ENCODE measurements at regions not wholly inside any gene's neighbourhood (a gene's known extent, or its start where the extent isn't known, plus 50 kb on each side); places are given as distances from the start of the nearest gene placed in this dataset.

DNA sequence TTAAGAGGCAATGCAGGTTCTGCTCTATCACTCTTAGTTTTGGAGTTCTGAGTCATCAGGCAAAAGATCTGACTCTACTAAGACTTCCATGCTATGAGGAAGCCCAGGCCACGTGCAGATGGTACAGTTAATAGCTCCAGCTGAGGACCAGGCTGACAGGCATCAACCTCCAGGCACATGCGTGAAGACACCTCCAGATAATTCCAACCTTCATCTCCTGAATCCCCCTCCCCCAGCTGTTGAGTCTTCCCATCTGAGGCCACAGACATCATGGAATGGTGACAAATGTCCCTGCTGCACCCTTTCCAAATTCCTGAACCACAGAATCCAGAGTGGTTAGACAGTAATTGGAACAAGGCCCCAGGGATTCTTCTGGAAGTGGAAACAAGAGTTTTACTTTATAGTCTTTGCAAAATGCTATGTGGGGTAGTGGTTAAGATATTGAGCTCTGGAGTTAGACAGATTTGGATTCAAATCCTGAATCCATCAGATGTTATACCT, 183.8 kb downstream of the KLF5 start:
- no peak for DNase-seq (ENCODE audit: low read depth in 1 of 2, low spot score in 1 of 2)

DNA sequence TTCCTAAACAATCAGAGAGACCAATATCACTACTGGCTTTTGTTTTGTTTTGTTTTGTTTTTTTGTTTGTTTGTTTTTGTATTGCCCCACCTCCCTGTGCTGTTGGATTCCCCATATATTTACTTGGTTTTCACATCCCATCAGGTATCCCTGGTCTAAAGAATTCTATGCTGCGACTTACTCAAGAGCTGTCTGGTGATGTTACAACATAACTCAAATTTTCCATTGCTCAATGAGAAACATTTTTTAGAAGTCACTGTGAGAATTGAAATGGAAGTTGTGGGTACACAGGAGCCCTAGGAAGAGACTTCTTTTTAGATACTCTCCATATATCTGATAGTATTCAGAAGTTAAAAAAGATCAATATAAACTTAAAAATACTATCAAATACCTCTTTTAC, 181.4 kb downstream of the KLF5 start:
- DNase-seq (ENCODE audit: low read depth in 1 of 2, low spot score in 1 of 2) = no peak

DNA sequence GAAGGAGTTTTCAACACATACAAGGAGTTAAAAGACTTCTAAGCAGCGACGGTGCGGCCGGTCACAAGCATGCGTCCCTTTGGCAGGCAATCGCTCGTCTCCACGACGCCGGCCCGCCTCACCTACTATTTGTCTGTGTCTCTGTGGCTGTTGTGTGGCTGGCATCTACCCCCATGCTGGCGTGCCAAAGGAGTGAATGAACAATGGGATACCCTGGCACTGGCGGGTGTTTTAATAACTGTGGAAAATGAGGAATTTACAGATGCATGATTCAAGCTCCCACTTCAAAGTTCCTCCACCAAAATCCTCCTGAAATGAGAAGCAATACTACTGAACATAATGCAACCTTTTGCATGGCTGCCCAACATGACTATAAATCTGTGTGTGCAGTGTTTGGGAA, 176.6 kb downstream of the KLF5 start:
- DNase-seq (ENCODE audit: low read depth in 1 of 2, low spot score in 1 of 2) = no peak

DNA sequence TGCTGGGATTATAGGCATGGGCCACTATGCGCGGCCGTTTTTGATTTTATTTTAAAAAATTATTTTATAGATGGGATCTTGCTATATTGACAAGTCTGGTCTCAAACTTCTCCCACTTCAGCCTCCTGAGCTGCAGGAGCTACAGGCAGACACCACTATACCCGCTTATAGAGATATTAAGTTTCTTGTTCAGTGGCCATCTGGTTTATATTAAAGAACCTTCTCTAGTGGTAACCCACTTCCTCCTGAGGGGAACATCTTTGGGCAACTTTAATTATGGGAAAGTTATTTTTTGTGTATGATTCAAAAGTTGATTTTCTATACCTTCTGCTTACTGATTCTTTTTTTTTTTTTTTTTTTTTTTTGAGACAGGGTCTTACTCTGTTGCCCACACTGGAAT, 172.7 kb downstream of the KLF5 start:
- DNase-seq (ENCODE audit: low read depth in 1 of 2, low spot score in 1 of 2) = no peak

DNA sequence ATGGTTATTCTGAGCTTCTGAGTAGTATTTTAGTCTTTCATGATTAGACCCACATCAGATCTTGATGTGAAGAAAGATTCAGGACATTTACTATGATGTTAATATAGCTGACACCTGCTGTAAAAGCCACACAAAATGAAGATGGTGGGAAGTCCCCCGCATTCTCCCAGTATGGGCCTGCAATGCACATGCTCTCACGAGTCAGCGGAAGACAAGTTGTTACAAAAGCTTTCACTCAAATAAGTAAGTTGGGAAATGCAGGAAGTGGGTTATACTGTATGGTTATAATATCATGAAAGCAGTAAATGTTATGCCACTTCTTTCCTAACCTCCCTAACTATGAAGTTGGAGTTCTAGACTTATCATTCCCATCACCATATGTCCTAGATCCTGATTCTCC, 171.9 kb downstream of the KLF5 start:
- DNase-seq (ENCODE audit: low read depth in 1 of 2, low spot score in 1 of 2) = no peak

DNA sequence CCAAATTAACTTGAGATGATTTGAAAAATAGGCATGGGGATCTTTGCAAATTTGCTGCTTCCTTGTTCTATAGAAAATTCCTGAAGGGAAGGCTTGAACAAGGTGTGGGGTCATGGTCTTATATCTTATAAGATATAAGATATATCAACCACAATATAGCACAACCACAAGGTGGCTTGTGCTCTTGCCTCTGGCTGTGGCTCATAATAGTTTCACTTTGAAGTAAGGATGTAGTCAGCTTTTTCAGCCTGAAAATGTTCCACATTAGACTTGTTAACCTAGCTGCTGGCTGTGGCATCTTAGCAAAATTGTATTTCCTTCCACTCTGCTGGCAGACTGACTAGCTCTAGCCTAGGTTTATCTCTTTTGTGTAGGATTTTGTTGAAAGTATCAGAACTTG, 169.7 kb downstream of the KLF5 start:
- no peak for DNase-seq (ENCODE audit: low read depth in 1 of 2, low spot score in 1 of 2)

DNA sequence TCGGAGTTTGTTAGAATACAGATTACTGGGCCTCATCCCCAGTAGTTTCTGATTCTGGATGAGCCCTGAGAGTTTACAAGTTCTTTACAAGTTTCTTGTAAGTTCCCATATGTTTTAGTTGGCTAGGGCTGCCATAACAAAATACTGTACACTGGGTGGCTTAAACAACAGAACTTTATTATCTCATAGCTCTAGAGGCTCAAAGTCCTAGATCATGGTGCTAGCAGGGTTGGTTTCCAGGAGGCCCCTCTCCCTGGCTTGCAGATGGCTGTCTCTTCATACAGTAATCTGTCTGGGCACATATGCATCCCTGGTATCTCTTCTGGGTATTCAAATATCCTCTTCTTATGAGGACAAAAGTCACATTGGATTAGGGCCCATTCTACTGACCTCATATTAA, 167.2 kb downstream of the KLF5 start:
- DNase-seq (ENCODE audit: low read depth in 1 of 2, low spot score in 1 of 2) = no peak

DNA sequence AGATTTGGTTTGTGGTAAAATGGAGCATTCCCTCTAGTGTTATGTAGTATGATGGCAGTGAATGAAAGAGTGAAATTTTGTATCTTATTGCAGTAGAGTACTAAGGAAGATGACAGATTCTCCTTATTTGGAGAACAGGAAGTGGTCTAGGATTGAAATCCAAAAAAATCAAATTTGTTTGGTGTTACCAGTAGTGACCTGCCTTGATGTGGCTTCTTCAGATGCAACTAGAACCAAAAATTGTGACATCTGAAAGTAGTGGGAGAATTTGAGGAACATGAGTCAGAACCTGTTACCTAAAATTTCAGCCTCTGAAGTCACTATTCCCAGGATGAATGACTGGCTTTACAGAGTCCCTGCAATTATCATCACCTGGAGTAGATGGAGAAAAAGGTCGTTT, 165.9 kb downstream of the KLF5 start:
- no peak for DNase-seq (ENCODE audit: low read depth in 1 of 2, low spot score in 1 of 2)

DNA sequence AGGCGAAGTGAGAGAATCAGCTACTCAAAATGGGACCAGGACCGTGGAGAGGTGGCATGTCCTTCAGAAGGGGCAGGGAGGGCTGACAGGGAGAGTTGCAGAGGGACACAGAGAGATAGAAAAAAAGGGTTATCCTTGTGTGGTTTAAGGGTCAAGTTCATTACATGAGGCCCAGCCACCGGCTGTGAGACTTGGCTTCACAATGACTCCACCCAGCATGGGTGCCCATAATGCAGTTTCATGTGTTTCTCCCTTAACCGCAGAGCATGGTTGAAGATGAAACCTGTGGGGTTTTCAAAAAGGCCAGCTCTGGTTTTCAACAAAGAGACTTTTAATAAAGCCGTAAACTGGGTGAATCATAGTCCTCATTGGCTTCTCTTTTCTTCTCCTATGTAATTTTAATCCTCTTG, 164.6 kb downstream of the KLF5 start:
- no peak for DNase-seq (ENCODE audit: low read depth in 1 of 2, low spot score in 1 of 2)

DNA sequence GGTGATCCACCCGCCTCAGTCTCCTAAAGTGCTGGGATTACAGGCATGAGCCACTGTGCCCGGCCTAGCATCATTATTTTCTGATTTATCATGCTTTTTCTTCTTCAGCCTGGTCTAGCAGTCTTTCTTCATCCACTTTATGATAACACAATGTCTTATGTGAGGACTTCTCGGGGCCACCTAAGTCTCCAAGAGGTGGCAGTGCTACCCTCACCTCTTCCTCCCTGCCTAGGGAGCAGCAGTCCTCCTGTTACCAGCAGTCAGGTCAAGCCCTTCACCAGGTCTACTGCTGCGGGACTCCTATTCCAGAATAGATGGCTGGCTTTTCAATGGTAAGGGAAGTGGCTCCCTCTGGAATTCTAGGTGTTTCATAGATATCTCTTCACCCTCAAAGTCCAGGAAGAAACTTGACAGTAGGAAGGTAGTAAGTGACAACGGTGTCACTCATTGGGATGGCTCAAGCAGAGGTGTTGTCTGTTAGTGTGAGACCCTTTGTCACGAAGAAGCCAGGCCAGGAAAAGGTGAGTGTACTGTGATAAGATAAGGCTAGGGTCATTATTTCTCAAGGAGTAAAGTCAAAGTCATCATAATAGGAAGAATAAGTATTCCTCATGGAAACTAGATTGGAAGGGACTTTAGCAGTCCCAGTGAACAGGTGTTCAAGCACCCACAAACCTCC, 164.0 kb downstream of the KLF5 start:
- DNase-seq (ENCODE audit: low read depth in 1 of 2, low spot score in 1 of 2) = no peak

DNA sequence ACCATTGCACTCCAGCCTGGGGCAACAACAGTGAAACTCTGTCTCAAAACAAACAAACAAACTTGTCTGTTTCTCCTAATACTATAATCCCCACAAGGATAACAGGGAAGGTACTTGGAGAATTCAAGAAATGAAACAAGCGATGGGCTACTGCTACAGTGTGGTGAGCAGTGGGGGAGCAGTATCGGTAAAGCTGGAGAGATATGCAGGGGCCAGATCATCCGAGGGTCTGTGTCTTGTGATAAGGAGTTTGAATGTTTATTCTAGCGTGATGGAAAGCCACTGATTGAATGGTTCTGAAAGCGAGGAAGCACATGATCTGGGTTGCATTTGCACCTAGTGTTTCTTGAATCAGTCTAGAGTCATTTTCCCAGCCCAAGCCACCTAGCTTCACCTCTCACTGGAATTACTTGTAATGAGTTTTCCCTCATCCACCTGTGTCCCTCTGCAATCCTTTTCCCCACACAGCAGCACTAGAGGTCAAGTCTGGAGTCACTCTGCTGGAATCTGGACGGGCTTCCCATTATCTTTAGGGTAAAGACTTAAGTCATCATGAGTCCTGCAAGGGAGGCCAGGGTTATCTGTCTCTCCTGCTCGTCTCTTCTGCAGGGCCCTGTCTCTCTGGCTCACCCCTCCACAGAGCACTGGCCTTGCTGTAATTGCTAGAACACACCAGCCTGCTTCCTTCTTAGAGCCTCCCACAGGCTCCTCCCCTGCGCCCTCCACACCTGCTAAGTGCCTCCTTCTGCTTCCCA, 162.3 kb downstream of the KLF5 start:
- no peak for DNase-seq (ENCODE audit: low read depth in 1 of 2, low spot score in 1 of 2)

DNA sequence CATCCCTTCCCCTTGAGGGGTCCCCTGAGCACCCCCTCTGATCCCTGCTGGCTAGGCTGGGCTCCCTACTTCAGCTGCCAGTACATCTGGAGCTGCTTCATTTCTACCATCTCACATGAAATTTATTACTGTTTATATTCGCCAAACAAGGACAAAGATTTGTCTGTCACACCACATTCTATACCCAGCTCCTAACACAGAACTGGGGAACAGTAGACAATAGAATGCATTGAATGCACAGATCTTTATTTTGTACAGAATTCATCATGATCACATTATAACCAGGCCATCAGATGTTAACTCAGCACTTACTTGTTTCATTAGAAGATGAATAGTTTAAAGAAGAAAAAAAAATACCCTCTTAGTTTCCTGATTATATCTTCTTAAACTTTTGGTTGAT, 159.4 kb downstream of the KLF5 start:
- no peak for DNase-seq (ENCODE audit: low read depth in 1 of 2, low spot score in 1 of 2)

DNA sequence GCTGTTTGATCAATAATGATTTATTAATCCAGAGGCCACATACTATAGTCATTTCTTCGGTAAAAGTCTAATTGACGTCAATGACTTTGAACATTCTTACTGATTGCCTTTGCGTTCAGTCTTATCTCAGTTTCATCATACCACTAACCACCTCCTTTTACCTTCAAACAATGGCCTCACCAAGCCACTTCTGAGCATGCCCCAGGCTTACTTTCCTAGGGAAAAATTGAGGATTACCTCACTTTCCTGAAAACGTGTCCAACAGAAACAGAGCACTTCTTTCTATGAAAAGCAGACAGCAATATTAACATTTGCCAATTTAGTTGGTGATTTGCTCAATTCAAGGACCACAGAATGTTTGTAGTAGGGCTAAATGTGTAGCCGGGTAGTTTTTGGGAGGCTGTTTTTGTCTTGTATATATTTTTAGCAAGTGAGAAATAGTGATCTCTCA, 157.6 kb downstream of the KLF5 start:
- no peak for DNase-seq (ENCODE audit: low read depth in 1 of 2, low spot score in 1 of 2)

DNA sequence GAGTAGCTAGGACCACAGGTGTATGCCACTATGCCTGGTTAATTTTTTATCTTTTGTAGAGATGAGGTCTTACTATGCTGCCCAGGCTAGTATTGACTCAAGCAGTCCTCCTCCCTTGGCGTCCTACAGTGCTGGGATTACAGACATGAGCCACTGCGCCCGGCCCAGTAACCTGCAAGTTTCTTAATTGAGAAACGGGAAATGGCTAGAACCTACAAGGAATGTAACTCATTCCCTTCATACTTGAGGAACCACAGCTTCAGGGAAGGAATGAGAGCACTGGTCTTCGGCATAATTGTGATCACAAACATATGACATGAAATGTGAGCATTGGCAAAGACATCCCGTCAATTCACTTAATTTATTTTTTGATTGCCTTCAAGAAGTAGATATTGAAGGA, 157.0 kb downstream of the KLF5 start:
- DNase-seq (ENCODE audit: low read depth in 1 of 2, low spot score in 1 of 2) = no peak

DNA sequence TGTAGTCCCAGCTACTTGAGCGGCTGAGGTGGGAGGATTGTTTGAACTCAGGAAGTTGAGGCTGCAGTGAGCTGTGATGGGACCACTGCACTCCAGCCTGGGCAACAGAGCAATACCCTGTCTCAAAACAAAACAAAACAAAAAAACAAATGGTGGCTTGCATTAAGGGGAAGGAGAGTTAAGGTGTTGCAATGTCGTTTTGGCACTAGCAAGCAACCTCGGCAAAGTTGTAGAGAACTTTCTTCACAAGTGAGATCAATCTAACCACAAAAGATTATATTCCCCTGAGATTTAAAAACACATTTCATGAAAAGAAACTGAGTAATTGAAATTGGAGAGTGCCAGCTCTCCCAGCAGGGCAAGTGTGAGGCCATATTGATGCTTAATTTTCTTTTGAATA, 153.7 kb downstream of the KLF5 start:
- DNase-seq (ENCODE audit: low read depth in 1 of 2, low spot score in 1 of 2) = no peak

DNA sequence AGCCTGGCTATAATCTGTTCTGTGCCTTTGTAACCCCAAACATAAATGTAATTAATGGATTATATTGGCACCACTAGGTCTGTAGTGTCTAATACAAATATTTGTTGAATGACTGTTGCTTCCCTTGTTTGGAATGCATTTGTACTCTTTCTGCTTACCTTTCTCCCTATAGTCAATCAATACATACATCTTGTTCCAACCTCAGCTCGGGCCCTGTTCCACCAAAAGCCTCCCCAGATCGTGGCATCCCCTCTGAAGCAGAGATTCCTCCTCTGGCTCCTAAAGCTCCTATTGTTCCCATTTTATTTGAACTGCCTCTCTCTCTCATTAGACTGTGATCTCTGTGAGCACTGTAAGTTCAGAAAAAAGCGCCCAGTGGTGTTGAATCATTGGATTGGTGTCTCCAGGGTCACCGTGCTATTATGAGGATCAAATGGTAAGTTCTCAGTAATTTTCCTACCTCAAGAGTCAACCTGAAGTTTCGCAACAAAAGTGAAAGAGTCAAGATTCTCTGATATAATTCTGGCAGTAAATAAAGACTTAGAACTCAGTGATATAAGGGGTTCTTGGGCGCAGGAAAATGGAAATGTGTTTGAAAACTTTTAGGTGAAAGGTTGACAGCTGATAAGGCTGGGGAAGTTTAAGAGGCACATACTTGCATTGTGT, 151.5 kb downstream of the KLF5 start:
- DNase-seq (ENCODE audit: low read depth in 1 of 2, low spot score in 1 of 2) = no peak

DNA sequence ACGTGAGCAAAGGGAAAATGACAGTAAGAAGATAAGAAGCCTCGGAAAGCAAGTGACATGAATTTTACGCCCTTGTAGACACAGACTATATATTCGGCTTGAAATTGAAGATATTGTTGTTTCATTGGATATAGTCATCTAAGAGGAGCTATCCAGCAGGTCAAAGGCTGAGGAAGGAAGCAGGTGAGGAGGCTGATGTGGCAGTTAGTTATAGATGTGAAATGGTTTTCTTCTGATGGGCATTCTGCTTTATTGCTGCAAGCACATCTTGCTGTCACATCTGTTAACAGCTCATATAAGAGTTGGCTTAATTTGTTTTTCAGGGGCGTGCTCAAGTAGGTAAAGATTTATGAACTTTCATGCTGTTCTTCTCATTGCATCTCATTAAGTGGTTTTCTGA, 146.1 kb downstream of the KLF5 start:
- DNase-seq (ENCODE audit: low read depth in 1 of 2, low spot score in 1 of 2) = no peak

DNA sequence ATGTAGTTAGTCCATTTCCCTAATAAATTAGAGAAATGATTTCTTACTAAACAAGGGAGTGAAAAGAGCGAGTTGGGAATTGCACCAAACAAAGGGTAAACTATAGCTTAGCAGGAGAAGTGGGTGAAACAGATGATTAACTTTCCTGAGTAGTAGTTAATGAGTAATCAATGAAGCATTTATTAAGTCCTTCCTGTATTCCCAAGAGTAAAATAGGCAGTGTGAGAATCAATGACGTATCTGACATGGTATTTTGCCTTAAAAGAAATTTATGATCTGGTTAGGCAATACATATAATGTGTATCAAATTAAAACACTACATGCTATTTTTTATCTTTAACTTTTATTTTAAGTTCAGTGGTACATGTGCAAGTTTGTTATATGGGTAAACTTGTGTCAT, 142.8 kb downstream of the KLF5 start:
- no peak for DNase-seq (ENCODE audit: low read depth in 1 of 2, low spot score in 1 of 2)

DNA sequence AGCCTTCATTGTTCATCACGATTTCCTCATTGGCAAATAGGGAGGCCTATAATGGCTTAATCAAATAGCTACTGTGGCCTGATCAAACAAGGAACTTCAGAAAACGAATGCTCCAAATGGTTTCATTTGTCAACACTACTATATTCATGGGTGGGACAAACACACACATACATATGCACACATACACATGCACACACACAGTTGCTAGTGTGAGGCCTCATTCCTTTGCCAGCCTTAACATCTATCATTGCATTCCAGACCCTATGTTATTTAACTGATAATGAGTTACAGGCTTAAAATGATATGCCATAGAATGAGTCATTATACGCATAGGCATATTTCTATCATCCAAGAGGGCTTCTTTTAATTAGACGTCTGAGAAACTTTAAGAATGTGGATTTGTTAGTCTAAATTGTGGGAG, 140.2 kb downstream of the KLF5 start:
- DNase-seq (ENCODE audit: low read depth in 1 of 2, low spot score in 1 of 2) = no peak

DNA sequence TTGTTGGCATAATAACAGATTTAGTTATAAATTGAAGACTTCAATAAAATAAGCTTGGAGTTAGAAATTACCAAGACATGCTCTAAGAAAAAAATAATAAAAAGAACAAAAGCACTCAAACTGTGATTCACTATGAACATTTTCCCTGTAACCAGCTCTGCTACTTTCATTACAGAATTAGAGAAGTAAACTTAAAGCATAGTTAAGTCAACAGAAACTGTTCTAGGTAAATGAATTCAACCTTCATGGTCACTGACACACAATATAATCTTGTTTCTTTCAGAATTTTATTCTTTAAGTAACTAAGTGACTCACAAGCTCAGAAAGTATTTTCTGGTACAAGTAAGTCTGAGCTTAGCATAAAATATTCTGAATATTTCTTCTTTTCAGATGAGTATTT, 136.3 kb downstream of the KLF5 start:
- DNase-seq (ENCODE audit: low read depth in 1 of 2, low spot score in 1 of 2) = no peak

DNA sequence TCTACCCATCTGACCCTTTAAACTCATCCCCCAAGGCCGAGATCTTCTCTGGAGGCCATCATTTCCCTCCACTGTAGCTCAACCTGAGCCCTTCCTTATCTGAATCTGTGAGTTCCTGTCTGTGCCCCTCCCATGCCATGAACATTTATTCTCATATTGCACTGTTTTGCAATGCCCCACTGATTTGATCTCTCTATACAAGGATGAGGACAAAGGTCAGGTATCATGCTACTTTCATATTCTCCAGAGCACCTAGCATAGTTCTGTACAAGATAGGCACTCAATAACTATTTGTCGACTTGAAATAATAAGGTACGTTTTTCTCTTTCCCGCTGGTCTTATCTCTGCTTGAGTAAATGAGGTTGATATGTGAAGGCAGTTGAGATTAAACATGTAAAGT, 135.5 kb downstream of the KLF5 start:
- DNase-seq (ENCODE audit: low read depth in 1 of 2, low spot score in 1 of 2) = no peak

DNA sequence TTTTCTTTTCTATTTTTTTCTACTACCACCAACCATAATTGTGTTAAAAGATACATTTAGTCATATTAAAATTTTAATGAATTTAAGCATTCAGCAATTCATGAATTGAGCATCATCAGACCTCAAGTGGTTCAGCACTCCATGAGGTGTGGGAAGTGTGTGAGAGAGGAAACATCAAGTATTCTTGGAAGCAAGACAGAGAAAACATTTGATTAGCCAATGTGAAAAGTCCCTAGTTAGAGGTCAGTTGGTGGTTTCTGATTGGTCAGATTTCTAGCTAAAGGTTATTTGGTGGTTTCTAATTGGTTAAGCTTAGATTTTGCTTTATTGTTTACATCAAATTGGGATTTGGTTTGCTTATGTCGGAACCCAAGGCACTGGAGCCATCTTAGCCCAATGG, 134.7 kb downstream of the KLF5 start:
- DNase-seq (ENCODE audit: low read depth in 1 of 2, low spot score in 1 of 2) = no peak
